HG03060 (cell line): ENCODE measurements at regions not wholly inside any gene's neighbourhood (a gene's known extent, or its start where the extent isn't known, plus 50 kb on each side); places are given as distances from the start of the nearest gene placed in this dataset.

Experiments used
- ATAC-seq: cut with Tn5 transposase; IDR thresholded peaks from one replicate; pipeline ENCODE4 v1.9.1; 2021; ENCODE audit warnings: low read depth, moderate number of reproducible peaks; ENCODE audit not compliant: unreplicated experiment

DNA sequence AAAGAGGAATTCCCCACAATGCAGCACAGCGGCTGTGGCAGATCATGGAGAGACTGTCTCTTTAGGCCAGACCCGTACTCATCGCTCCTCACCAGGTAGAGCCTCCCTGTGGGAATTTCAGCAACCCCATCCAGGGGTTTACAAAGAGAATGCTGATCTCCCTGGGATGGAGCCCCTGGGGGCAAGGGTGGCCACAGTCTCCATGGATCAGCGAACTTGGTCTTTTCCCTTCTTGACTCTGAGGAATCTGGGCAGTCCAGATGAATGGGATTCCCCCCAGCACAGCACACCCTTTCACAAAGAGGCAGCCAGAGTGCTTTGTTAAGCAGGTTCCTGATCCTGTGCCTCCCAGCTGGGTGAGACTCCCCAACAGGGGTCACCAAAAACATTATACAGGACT, 108.7 kb upstream of the RGMB start:
- no peak for ATAC-seq

DNA sequence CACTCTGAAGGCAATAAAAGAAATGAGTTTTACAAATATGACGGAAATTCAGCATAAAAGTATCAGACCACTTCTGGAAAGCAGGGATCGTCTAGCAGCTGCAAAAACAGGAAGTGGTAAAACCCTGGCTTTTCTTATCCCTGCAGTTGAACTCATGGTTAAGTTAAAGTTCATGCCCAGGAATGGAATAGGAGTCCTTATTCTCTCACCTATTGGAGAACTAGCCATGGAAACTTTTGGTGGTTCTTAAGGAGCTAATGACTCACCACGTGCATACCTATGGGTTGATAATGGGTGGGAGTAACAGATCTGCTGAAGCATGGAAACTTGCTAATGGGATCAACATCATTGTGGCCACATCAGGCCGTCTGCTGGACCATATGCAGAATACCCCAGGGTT, 93.5 kb upstream of the RGMB start:
- ATAC-seq = no peak

DNA sequence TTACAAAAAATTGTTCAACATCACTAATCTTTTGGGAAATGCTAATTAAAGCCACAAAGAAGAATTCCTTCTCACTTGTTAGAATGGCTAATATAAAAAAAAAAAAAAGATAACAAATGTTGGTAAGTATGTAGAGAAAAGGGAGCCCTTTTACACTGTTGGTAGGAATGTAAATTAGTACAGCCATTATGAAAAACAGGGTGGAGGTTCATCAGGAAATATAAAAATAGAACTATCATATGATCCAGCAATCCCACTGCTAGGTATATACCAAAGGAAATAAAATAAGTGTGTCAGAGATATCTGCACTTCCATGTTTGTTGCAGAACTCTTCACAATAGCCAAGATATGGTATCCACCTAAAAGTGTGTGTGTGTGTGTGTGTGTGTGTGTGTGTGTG, 83.5 kb upstream of the RGMB start:
- no peak for ATAC-seq

DNA sequence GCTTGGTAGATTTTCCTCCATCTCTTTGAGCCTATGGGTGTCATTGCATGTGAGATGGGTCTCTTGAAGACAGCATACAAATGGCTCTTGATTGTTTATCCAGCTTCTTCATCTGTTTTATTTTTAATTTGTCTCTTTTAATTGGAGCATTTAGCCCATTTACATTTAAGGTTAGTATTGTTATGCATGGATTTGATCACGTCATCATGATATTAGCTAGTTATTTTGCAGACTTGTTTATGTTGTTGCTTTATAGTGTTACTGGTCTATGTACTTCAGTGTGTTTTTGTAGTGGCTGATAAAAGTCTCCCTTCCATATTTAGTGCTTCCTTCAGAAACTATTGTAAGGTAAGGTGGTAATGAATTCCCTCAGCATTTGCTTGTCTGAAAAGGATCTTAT, 78.6 kb upstream of the RGMB start:
- ATAC-seq = no peak

DNA sequence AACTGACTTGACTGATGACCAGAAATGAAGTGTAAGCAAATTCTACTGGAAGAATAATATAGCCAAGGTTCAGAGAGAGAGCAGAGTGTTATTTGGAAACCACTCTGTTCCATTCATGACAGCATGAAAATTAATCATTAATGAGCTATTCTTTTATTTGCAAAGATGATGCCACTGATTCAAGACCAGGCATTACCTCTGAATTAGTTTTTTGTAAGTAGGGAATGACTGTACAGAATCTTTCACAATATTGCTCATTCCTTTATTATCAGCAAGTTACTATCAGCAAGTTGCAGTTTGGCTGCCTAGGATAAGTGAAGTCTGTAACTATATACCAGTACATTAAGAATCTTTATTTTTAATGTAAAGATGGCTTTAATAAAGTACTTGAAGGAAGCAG, 75.1 kb upstream of the RGMB start:
- ATAC-seq = no peak

DNA sequence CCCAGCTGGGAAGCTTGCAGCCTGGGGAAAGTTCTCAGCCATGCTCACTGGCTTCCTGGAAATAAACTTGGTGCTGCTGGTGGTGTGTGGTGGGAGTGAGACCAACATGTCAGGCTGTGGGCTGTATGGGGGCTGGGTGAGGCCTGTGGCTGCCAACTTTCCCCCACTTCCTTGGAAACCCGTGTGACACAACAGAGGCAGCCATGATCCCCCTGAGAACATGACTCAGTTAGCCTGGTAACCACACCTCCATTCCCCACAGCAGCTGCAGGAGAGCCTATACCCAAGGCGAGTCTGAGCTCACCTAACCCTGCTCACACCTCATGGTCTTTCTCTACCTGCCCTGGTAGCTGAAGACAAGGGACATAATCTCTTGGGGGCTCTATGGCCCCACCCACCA, 72.7 kb upstream of the RGMB start:
- no peak for ATAC-seq

DNA sequence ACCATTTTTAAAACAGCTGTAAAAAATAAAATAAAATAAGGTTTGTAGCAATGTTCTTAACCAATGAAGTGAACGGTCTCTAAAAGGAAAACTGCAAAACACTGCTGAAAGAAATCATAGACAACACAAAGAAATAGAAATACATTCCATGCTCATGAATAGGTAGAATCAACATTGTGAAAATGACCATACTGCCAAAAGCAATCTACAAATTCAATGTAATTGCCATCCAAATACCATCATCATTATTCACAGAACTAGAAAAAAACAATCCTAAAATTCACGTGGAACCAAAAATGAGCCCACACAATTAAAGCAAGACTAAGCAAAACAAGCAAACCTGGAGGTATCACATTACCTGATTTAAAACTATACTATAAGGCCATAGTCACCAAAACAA, 67.6 kb upstream of the RGMB start:
- ATAC-seq = no peak

DNA sequence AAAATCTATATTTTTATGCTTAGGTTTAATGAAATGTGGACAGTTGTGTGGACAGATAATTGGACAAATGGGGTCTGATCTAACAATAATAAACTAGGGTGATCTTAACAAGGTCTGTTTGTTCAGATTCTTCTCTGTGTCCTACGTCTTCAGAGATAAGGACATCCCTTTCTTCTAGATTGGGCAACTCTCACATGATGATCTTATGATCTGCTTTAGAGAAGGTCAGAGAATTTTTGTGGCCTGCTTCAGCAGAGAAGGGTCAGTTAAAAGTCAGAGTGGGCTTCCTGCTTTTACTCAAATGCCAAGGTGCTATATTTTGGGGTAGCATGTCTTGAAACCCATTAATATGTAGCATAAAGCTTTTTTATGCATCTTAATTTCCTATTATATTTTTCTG, 63.8 kb upstream of the RGMB start:
- ATAC-seq = no peak

DNA sequence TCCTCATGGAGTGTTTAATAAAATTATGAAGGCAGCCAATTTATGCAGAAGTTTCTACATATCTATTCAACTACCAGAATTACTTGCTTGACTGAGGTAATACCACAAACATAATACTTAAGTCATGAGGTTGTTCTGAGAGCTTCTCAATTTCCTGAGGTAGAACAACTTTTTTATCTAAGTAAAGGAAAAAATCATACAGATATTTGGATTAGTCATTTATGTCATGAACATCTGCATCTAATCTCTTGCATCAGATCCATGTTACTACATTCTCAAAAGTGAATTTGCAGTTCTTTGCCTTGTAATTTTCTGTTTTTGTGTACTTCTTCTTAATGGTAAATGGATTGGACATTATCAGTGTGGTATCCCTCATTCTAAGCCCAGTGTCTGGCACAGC, 60.4 kb upstream of the RGMB start:
- ATAC-seq = no peak

DNA sequence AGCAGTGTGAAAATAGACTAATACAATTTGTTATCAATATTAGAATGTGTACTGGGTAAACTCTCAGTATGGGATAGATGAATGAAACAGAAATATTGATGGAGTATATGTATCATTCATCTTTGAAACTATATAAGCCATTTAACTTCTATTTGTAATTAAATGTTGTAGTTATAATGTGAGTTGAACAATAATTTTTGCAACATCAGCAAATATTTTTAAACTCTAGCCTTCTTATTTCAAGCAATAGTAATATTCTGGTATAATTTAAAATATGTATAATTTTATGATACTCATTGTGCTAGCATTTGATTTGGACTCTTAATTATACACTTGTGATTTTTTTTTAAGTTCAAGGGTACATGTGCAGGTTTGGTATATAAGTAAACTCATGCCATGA, 59.6 kb upstream of the RGMB start:
- ATAC-seq = no peak

DNA sequence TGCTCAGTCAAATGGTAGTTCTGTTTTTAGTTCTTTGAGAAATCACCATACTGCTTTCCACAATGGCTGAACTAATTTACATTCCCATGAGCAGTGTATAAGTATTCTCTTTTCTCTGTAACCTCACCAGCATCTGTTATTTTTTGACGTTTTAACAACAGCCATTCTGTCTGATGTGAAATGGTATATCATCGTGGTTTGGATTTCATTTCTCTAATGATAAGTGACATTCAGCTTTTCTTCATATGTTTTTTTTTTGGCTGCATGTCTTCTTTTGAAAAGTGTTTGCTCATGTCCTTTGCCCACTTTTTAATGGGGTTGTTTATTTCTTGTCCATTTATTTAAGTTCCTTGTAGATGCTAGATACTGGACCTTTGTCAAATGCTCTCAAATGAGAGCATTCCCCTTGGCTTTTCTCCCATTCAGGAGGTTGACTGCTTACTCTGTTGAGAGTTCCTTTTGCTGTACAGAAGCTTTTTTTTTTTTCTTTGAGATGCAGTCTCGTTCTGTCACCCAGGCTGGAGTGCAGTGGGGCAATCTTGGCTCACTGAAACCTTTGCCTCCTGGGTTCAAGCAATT, 58.7 kb upstream of the RGMB start:
- ATAC-seq = no peak

DNA sequence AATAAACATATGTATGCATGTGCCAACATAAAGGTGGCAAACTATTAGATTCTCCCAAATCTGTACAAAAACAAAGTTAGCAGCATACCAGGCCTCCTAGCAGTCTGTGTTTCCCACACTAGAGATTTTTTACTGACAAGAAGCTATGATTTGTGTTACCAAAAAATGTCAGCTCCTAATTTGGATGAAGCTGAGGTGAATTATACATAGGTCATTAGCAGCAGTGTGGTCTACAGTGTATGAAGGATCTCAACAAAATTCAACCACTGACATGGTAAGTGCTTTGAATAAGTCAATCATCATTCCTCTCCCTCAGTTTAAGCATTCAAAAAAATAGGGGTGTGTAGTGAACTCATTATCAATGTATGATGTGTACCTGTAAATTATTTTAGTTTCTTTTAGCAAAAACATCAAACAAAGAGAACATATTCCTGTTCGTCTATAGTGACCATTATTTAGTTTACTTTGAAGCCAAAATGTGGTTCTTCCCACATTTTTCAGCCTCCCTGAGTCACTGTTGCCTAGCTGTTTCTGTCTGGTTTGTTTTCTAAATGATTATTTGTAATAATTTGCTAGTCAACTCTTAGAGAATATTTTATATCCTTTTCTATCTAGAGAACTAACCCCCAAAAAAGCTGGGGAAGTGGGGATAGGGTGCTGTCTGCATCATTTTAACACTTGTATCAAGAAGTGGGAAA, 52.1 kb upstream of the RGMB start:
- ATAC-seq = no peak

DNA sequence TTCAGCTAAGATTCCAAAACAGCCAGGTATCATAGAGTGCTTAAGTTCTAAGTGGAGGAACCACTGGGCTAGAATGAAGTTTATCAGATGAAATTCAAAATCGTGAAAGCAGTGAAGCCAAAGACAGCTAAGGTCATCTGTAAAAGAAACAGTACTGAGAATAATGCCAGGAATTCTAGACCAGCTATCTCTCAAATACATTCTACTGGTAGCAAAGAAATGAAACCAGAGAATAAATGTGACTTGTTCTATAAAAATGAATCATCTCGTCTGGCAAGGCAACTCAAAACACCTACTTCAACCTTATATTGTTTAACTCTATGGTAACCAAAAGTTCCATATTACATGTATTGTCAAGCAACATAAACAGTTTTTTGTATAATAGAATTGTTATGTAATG, 51.3 kb upstream of the RGMB start:
- no peak for ATAC-seq

DNA sequence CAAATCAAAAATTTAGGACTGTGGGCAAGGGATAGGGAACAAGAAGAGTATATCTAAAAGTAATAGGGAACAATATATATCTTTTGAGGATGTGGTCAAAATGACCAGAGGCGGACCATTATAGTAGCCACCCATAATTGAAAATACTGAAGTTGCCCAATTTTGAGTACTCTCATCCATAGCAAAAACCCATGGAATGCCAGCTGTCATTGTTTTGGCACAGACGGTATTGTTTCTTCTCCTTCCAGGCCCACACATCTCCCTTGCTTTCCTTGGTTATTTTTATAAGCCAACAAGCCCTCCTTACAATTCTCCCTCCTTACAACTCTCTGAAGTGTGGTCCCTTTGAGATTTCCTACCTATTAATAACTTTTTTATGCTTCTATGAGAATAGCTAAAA, 50.4 kb upstream of the RGMB start:
- ATAC-seq = no peak
